Testis (tissue), 2 donors: ENCODE measurements at regions not wholly inside any gene's neighbourhood (a gene's known extent, or its start where the extent isn't known, plus 50 kb on each side); places are given as distances from the start of the nearest gene placed in this dataset.

ENCODE experiments used
- DNase-seq: peaks from one replicate; pipeline ENCODE4 v3.0.0-alpha.2; 2019
- H3K27ac ChIP-seq, 2 donors: fragments of 200-600 bp; sonication (generic); one replicate each; pipeline ENCODE4 v1.5.1; 2019
- H3K27me3 ChIP-seq: fragments of 200-600 bp; sonication (generic); one replicate; pipeline ENCODE4 v1.5.1; 2019
- H3K36me3 ChIP-seq: fragments of 200-600 bp; sonication (generic); one replicate; pipeline ENCODE4 v1.5.1; 2017; ENCODE audit warnings: low read depth; ENCODE audit errors: missing control alignments
- H3K4me1 ChIP-seq: fragments of 200-600 bp; sonication (generic); one replicate; pipeline ENCODE4 v1.5.1; 2019
- H3K4me3 ChIP-seq, 2 donors: fragments of 200-600 bp; sonication (generic); one replicate each; pipeline ENCODE4 v1.5.1; 2017 to 2019
- H3K9me3 ChIP-seq: fragments of 200-600 bp; sonication (generic); one replicate; pipeline ENCODE4 v1.5.1; 2017
- CTCF ChIP-seq, 3 experiments: fragments of 450-650 bp in 2 of 3; fragments of 200-600 bp in 1 of 3; sonication (generic) in 1 of 3; IDR thresholded peaks; one replicate each; pipeline ENCODE4 v1.5.1; 2016 to 2019; ENCODE audit warnings: antibody characterized with exemption in 3 of 3, mild to moderate bottlenecking in 2 of 3, moderate library complexity in 1 of 3
- POLR2A ChIP-seq: fragments of 450-650 bp; IDR thresholded peaks from one replicate; pipeline ENCODE4 v1.6.1; 2017; ENCODE audit warnings: antibody characterized with exemption, mild to moderate bottlenecking, moderate library complexity
- WGBS, 2 donors: methylation state at CpG; one replicate each; pipeline ENCODE4 v1.1.5; 2018; 5-methylcytosine and 5-hydroxymethylcytosine counted together
- intact Hi-C: fragments of 100-400 bp; cut with DNase I; formaldehyde crosslinking; loops from one replicate; pipeline ENCODE4 v1.15.1; 2023; ENCODE audit warnings: low total_unique reads

GRCh38 chr15:39054128-39054732, 489.6 kb upstream of the RASGRP1 start:
- Histone ChIP-seq H3K27ac (no peak overlapping the region), H3K9me3 (no peaks in the 10 kb centered on the region), H3K27me3 (no peaks in the 10 kb centered on the region), H3K36me3 (no peaks in the 10 kb centered on the region), H3K4me1 (no peaks in the 10 kb centered on the region), H3K4me3 (no peak overlapping the region)
- TF ChIP-seq CTCF (IDR thresholded peaks at IDR 0.05) (no peak), POLR2A (no peak)
- DNase-seq: no peak
- 65 to 71% methylated on average over 5 of the region's 5 CpGs for WGBS, 2 donors
- intact Hi-C loops: no loop called here

- Histone ChIP-seq H3K36me3 (no peaks in the 10 kb centered on the region), H3K4me1 (no peaks in the 10 kb centered on the region), H3K9me3 (no peaks in the 10 kb centered on the region), H3K27ac (no peak overlapping the region), H3K4me3 (no peak overlapping the region), H3K27me3 (no peaks in the 10 kb centered on the region)
- no peak for DNase-seq
- TF ChIP-seq POLR2A: no peak
- no peak for TF ChIP-seq CTCF (IDR thresholded peaks at IDR 0.05)
- intact Hi-C loops: no loop called here
- 61 to 90% methylated on average over 1 of the region's 1 CpG for WGBS, 2 donors
Measured at GRCh38 chr15:39056357-39056756, 491.7 kb upstream of the RASGRP1 start.

GRCh38 chr15:39058351-39059131, 493.9 kb upstream of the RASGRP1 start:
- Histone ChIP-seq H3K4me3 (no peak overlapping the region), H3K4me1 (no peaks in the 10 kb centered on the region), H3K36me3 (no peaks in the 10 kb centered on the region), H3K27me3 (no peaks in the 10 kb centered on the region), H3K27ac (no peak overlapping the region), H3K9me3 (no peaks in the 10 kb centered on the region)
- WGBS, 2 donors: 81 to 86% methylated on average over 6 of the region's 6 CpGs
- no peak for TF ChIP-seq CTCF (IDR thresholded peaks at IDR 0.05)
- TF ChIP-seq POLR2A: no peak
- intact Hi-C loops: no loop called here
- DNase-seq: no peak

GRCh38 chr15:39059917-39060316, 495.3 kb upstream of the RASGRP1 start:
- intact Hi-C loops: no loop called here
- WGBS, 2 donors: 93 to 95% methylated on average over 4 of the region's 4 CpGs
- H3K27ac ChIP-seq: no peak overlapping the region

More at GRCh38 chr15:39059917-39060316, 495.3 kb upstream of the RASGRP1 start:
- Histone ChIP-seq H3K27me3 (no peaks in the 10 kb centered on the region), H3K4me3 (no peak overlapping the region), H3K4me1 (no peaks in the 10 kb centered on the region), H3K36me3 (no peaks in the 10 kb centered on the region), H3K9me3 (no peaks in the 10 kb centered on the region)
- DNase-seq: no peak
- TF ChIP-seq POLR2A (no peak), CTCF (IDR thresholded peaks at IDR 0.05) (no peak)
